CD4-positive, alpha-beta T cell treated with Interleukin-4 for 1 hour (primary cell): ENCODE measurements at regions not wholly inside any gene's neighbourhood (a gene's known extent, or its start where the extent isn't known, plus 50 kb on each side); places are given as distances from the start of the nearest gene placed in this dataset.

Experiments used
- DNase-seq, 2 donors: peaks; one replicate each; pipeline ENCODE4 v3.0.0-alpha.2; 2020 to 2022

DNA sequence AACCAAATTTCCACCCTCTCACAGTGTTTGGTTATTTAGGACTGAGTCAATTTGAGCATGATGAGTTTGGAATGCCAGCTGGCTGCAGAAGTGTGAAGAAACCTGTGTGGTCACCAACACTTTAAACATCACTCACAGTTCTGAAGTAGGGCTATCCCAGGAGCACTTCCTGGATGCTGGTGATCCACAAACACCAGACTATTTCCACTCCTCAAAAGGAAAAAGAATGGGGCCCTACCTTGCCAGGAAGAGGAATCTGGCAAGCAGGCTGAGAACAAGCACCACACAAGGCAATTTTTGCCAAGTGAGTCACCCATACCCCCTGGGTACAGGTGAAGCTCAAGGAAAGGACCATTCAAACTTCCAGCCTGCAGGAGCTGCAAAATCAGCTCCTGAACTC, 294.2 kb upstream of the PTGER4 start:
- no peak for DNase-seq

- no peak for DNase-seq
These were observed 294.8 kb upstream of the PTGER4 start for GRCh38 chr5:40384782-40385390.

- peak in 1 of 2 donors; percentile 65 for DNase-seq
These were observed 295.7 kb upstream of the PTGER4 start for GRCh38 chr5:40383749-40384651.

DNA sequence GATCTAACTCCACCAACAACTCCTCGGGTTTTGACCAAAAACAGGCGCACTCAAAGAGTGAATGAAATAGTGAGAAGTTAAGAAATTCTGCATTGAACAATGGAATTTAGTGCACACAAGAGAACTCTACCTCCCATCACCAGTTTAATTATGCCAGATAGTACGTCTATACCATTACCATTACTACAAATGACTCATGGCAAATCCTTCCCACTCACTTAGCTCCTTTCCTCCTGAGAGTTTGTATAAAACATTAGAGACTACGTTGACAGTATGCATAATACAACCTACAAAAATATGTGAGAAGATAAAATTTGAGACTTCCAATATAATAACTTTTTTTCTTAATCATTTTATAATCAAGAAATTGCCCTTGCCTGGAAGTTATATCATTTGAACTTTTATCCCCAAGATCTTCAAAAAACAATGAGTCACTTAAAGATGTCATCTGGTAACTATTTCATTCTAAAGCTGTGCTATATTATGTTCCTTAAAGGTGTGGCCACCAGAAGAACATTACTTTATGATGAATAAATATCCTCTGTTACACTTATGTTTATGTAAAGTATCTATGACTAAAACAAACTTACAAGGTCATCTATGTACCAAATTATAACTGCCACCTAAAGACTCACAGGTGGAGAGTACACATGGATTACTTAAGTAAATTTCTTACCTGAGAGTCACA, 297.9 kb upstream of the PTGER4 start:
- no peak for DNase-seq

GRCh38 chr5:40381016-40381415, 298.7 kb upstream of the PTGER4 start:
- DNase-seq: no peak

GRCh38 chr5:40378396-40379177, 301.1 kb upstream of the PTGER4 start:
- peak in 1 of 2 donors; percentile 67 for DNase-seq

GRCh38 chr5:40376566-40376965, 303.1 kb upstream of the PTGER4 start:
- no peak for DNase-seq

DNA sequence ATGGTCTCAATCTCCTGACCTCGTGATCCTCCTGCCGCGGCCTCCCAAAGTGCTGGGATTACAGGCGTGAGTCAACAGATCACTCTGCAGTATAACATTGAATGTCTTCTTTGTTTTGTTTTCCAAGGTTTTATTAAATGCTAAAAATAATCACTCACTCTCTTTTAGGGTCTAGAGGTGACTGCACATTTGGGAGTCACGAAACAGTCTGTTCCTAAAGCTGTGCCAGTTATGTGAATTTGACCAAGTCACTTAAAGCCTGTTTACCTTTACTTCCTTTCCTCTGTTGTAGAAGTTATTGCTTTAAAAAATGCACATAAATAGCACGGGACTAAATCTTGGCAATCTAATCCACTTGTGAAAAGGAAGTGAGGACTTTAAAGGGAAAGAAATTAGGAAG, 304.9 kb upstream of the PTGER4 start:
- DNase-seq: no peak

DNA sequence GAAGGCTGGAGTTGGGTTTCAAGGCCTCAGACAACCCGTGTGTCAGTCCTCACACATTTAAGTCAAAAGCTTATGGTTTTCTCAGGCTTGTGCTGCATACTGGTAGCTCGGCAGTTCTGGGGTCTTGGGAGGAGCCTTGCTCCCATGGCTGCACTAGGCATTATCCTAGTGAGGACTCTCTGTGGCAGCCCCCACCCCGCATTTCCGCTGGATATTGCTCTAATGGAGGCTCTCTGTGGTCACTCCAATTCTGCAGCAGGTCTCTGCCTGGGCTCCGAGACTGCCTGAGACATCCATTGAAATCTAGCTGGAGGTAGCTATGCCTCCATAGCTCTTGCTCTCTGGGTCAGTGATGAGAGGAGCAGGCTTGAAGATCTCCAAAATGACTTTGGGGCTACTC, 311.5 kb upstream of the PTGER4 start:
- no peak for DNase-seq

- peak; percentile 29 to 47 for DNase-seq
These were observed 312.5 kb upstream of the PTGER4 start for GRCh38 chr5:40367255-40367654.

DNA sequence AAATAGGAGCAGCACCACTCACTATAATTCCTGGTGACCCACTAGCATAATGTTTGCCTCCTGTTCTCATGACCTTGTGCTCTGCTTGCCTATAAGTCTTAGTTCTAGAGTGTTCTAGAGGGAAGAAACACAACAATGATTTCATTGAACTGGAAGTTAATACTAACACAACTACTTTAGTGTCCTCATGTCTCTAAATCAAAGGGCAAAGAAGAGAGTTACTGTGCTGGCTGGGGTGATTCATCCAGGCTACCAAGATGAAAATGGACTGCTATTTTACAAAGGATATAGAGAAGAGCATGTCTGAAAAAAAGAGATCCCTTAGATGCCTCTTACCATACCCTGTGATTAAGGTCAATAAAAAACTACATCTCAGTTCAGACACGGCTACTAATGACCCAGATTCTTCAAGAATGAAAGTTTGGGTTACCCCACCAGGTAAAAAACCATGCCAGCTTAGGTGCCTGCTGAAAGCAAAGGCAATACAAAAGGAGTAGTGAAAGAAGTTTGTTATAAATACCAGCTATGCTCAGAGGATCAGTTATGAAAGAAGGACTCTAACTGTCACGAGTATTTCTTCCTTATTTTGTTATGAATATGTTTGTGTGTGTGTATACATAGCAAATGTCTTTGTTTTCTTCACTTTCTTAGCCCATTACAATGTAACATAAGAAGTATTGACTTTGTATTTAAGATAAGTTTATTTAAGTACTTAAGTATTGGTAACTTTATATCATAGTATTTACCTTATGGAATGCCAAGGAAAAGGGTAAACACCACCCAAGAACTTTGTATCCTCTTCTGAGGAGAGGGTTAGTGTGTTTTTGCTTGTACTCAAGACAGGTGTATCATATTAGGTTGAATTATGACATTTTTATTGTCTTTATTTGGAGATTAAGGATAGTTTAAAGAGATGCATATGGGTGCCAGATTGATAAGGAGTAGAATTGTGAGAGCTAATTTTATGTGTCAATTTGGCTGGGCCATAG, 314.1 kb upstream of the PTGER4 start:
- DNase-seq: no peak

DNA sequence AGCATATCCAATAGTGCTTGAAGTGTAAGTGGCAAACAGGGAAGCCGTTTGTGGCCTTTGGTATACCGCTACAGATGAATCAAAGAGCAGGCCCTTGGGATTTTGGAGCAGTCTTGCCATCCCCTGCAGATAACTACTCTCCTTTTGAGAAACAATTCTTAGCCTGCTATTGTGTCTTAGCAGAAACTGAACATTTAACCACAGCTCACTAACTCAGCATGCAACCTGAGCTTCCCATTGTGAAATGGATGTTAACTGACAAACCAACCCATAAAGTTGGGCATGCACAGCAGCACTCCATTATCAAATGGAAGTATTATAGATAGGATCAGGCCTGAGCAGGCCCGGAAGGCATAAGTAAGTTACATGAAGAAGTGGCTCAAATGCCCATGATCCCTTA, 315.3 kb upstream of the PTGER4 start:
- no peak for DNase-seq

DNA sequence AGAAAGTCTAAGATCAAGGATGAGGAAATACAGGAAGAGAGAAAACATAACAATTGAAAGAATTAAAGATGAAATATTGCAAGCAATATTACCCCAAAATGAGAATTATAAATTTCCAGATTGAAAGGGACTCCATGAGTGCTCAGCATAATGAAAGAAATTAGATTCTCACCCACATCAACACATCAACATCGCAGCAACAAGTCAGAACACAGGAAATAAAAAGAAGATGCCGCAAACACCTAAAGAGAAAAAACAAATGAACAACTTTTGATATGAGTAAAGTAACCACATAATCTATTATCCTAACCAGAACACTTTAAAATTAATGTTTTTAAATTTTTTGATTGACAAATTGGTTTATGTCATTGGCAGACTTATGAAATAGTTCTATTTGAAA, 318.3 kb upstream of the PTGER4 start:
- DNase-seq: peak in 1 of 2 donors; percentile 62

DNA sequence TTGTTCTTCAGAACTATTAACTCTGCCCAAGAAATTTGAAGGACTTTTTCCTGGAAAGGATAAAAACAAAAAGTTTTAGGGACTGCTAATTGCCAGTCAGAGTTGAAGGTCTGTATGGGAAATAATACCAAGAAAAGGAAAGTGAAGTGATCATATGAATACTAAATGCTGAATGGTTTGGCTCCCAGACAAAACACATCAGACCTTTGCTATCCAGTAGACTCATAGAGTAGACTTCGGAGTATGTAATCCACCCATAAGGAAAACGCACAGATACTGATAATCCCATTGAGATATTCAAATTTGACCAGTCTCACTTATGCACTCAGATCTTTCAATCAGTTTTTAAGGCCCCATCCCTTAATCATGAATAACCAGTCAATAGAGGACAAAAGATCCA, 319.0 kb upstream of the PTGER4 start:
- no peak for DNase-seq

GRCh38 chr5:40359832-40360231, 319.9 kb upstream of the PTGER4 start:
- DNase-seq: no peak

- DNase-seq: no peak
These were observed 320.6 kb upstream of the PTGER4 start for GRCh38 chr5:40359093-40359492.

GRCh38 chr5:40356248-40356647, 323.5 kb upstream of the PTGER4 start:
- DNase-seq: no peak

GRCh38 chr5:40355846-40356245, 323.9 kb upstream of the PTGER4 start:
- DNase-seq: peak in 1 of 2 donors; percentile 25

- no peak for DNase-seq
These were observed 324.5 kb upstream of the PTGER4 start for GRCh38 chr5:40355181-40355580.

- DNase-seq: no peak
These were observed 325.5 kb upstream of the PTGER4 start for GRCh38 chr5:40354171-40354570.

DNA sequence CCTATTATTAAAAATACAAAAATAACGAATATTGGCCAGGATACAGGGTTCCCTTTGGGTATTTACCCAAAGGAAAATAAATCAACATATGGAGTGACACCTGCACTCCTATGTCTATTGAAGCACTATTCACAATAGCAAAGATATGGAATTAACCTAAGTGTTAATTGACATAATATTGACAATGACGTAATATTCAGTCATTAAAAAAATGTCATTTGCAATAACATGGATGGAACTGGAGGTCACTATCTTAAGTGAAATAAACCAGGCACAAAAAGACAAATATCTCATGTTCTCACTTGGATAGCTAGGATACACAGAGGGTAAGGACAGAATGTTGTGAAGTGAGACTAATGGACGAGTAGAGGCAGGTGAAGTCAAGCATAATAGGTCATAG, 326.3 kb upstream of the PTGER4 start:
- no peak for DNase-seq
